GM12864 (cell line): ENCODE measurements at regions not wholly inside any gene's neighbourhood (a gene's known extent, or its start where the extent isn't known, plus 50 kb on each side); places are given as distances from the start of the nearest gene placed in this dataset.
"Not testable (repeated sequence)": the region's sequence is repeated elsewhere in the genome, so short reads cannot be mapped to it uniquely, and the experiment has no call there.

ENCODE experiments used
- DNase-seq: peaks from one replicate; pipeline ENCODE4 v3.0.0-alpha.2; 2011; ENCODE audit warnings: low read depth
- H3K4me3 ChIP-seq: 2 replicates; pipeline ENCODE4 v1.5.1; 2011; ENCODE audit warnings: mild to moderate bottlenecking, low read depth, low read length, control low read depth
- TF ChIP-seq, protein P1 (sequence below): IDR thresholded peaks from 2 replicates; pipeline ENCODE4 v1.5.1; 2011; ENCODE audit warnings: low read depth, mild to moderate bottlenecking, moderate library complexity, low read length, control low read depth, inconsistent platforms; ENCODE audit errors: missing control alignments

DNA sequence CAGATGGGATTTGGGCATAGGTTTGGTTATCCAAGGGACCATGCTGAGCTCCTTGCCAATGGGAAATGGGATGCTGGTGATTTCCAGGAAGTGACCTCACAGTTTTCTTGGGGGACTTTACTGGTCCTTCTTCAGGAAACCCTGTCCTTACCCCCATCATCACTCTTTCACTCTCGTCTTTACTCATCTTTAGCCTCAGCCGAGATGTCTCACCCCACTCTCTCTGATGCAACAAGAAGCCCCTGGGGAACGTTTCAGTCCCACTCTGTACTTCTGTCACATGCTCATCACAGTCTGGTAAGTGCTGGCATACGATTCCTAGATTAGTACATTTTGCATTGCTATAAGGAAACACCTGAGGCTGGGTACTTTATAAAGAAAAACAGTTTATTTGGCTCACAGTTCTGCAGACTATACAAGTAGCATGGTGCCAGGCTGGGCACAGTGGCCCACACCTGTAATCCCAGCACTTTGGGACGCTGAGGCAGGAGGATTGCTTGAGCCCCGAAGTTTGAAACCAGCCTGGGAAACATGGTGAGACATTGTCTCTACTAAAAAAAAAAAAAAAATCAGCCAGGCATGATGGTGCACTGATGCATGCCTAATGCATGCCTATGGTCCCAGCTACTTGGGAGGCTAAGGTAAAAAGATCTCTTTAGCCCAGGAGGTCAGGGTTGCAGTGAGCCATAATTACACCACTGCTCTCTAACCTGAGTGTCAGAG lies 63.5 kb upstream of the VKORC1L1 start:
- TF ChIP-seq, protein P1, sequence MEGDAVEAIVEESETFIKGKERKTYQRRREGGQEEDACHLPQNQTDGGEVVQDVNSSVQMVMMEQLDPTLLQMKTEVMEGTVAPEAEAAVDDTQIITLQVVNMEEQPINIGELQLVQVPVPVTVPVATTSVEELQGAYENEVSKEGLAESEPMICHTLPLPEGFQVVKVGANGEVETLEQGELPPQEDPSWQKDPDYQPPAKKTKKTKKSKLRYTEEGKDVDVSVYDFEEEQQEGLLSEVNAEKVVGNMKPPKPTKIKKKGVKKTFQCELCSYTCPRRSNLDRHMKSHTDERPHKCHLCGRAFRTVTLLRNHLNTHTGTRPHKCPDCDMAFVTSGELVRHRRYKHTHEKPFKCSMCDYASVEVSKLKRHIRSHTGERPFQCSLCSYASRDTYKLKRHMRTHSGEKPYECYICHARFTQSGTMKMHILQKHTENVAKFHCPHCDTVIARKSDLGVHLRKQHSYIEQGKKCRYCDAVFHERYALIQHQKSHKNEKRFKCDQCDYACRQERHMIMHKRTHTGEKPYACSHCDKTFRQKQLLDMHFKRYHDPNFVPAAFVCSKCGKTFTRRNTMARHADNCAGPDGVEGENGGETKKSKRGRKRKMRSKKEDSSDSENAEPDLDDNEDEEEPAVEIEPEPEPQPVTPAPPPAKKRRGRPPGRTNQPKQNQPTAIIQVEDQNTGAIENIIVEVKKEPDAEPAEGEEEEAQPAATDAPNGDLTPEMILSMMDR, result no peak
- DNase-seq, result peak; percentile 78
- H3K4me3 ChIP-seq, result no peak overlapping the region; the same call in 1 of the 2 replicates

DNA sequence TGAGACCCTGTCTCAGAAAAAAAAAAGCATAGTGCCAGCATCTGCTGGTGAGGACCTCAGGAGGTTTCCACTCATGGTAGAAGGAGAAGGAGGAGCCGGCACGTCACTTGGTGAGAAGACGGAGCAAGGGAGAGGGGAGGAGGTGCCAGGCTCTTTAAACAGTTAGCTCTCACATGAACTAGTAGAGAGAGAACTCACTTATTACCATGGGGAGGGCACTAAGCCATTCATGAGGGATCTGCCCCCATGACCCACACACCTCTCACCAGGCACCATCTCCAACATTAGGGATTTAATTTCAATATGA lies 62.9 kb upstream of the VKORC1L1 start:
- no peak overlapping the region; the same call in 1 of the 2 replicates for H3K4me3 ChIP-seq
- no peak for DNase-seq
- TF ChIP-seq, protein P1, result no peak

DNA sequence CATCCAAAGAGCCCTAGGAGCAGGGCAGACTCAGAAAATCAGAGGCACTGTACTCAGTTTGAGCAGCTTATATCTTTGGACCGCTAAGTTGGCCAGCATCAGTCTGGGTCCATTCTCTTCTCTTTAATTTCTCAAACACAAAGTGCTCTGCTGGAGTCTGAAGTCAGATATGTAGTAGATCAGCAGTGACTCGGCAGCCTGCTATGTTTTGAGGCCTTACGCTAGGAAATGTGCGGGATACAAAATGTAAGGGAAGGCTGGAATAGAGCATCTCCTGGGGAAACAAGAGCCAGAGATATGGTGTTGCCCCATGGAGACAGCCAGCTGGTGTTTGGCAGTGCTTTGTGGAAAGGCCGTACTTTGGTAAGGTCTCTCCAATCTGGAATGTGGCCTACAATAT lies 60.6 kb upstream of the VKORC1L1 start:
- no peak for DNase-seq
- H3K4me3 ChIP-seq, result no peak overlapping the region
- TF ChIP-seq, protein P1, result no peak

DNA sequence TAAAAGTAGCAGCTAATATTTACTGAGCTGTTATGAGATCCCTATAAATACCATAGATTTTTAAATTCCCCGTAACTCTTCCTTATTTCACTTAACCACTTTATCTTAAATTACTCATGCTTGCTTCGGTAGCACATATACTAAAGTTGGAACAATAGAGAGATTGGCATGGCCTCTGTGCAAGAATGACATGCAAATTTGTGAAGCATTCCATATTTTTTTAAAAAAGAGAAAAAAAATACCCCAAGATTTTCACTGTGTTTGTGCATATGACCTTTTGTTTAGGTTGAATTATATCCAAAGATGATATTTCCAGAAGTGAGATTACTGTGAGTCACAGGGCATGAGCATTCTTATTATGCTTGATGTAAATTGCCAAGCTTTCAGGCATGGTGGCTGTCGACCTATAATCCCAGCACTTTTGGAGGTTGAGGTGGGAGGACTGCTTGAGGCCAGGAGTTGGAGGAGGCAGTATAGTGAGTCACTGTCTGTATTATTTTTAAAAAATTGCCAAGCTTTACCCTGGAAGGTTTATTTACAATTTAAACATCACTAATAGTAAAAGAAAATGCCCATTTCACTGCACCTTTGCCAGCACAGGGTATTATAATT lies 58.2 kb upstream of the VKORC1L1 start:
- not testable (repeated sequence) for DNase-seq

DNA sequence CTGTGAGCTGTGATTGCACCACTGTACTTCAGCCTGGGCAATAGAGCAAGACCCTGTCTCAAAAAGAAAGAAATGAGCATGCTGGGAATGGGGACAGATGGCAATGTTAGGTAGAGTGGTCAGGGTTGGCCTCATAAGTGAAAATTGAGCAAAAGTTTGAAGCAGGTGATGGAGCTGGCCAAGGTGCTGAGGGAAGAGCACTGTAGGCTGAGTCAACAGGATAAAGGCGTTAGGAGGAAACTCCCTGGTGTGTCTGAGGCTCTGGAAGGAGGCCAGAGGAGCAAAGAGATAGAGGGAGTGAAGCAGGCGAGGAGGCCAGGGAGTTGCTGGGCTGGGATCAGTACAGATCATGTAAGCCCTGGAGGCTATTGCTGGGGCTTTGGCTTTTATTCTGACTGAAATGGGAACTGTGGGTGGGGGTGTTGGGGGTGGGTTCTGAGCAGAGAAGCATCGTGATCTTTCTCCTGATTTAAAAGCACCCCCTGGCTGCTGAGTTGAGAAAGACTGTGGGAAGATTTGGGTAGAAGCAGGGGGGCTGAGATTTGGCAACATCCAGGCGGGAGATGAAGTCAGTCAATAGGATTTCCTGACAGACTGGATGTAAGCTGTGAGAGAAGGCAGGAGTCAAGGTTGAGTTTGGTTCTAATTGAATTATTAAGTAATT lies 52.5 kb upstream of the VKORC1L1 start:
- DNase-seq, result no peak
- TF ChIP-seq, protein P1, result no peak

More for the DNA sequence above, 58.2 kb upstream of the VKORC1L1 start:
- not testable (repeated sequence) for H3K4me3 ChIP-seq

More for the DNA sequence above, 52.5 kb upstream of the VKORC1L1 start:
- H3K4me3 ChIP-seq, result no peak overlapping the region
